Uterus (tissue), 3 donors: ENCODE measurements at regions not wholly inside any gene's neighbourhood (a gene's known extent, or its start where the extent isn't known, plus 50 kb on each side); places are given as distances from the start of the nearest gene placed in this dataset.

Experiments
- DNase-seq, 2 donors: peaks; one replicate each; pipeline ENCODE4 v3.0.0-alpha.2; 2019 to 2020
- H3K27ac ChIP-seq, 2 donors: fragments of 200-600 bp; sonication (generic); 1 replicate in 1 of 2; 2 replicates in 1 of 2; pipeline ENCODE4 v1.5.1; 2016 to 2018
- H3K27me3 ChIP-seq, 2 donors: fragments of 200-600 bp; sonication (generic); one replicate each; pipeline ENCODE4 v1.5.1; 2018 to 2019; ENCODE audit warnings: control low read depth in 1 of 2
- H3K36me3 ChIP-seq, 2 donors: fragments of 200-600 bp; sonication (generic); one replicate each; pipeline ENCODE4 v1.5.1; 2019; ENCODE audit warnings: control low read depth in 1 of 2
- H3K4me1 ChIP-seq, 2 donors: fragments of 200-600 bp; sonication (generic); one replicate each; pipeline ENCODE4 v1.5.1; 2018 to 2019; ENCODE audit warnings: control low read depth in 1 of 2
- H3K4me3 ChIP-seq, 2 donors: fragments of 200-600 bp; sonication (generic); 1 replicate in 1 of 2; 2 replicates in 1 of 2; pipeline ENCODE4 v1.5.1; 2018 to 2019; ENCODE audit warnings: mild to moderate bottlenecking in 1 of 2
- H3K9me3 ChIP-seq, 2 donors: fragments of 200-600 bp; sonication (generic); one replicate each; pipeline ENCODE4 v1.5.1; 2019; ENCODE audit warnings: control low read depth in 1 of 2
- CTCF ChIP-seq, 4 experiments: fragments of 200-600 bp in 2 of 4; fragments of 450-650 bp in 2 of 4; sonication (generic) in 2 of 4; IDR thresholded peaks; one replicate each; pipeline ENCODE4 v1.5.1; 2016 to 2019; ENCODE audit warnings: antibody characterized with exemption in 4 of 4, mild to moderate bottlenecking in 2 of 4, moderate library complexity in 1 of 4
- POLR2A ChIP-seq, 2 donors: fragments of 450-650 bp; IDR thresholded peaks; one replicate each; pipeline ENCODE4 v1.6.1; 2016; ENCODE audit warnings: antibody characterized with exemption in 2 of 2, mild to moderate bottlenecking in 1 of 2, moderate library complexity in 1 of 2
- intact Hi-C: fragments of 100-400 bp; cut with DNase I; formaldehyde crosslinking; loops from one replicate; pipeline ENCODE4 v1.15.1; 2023; ENCODE audit warnings: low total_unique reads
- donor health status: DM: yes; HTN: yes; CAD: no.

GRCh38 chr11:80798174-80798573, 1357.3 kb upstream of the TENM4 start:
- no peaks in the 10 kb centered on the region for H3K36me3 ChIP-seq

GRCh38 chr11:80783561-80783960, 1342.7 kb upstream of the TENM4 start:
- DNase-seq: no peak
- intact Hi-C loops: no loop called here
- no peaks in the 10 kb centered on the region for H3K9me3 ChIP-seq
- H3K27ac ChIP-seq: no peak overlapping the region
- H3K36me3 ChIP-seq: no peaks in the 10 kb centered on the region
- no peaks in the 10 kb centered on the region for H3K27me3 ChIP-seq
- no peak for TF ChIP-seq POLR2A (IDR thresholded peaks at IDR 0.05)
- no peak for TF ChIP-seq CTCF (IDR thresholded peaks at IDR 0.05)
- H3K4me1 ChIP-seq: no peaks in the 10 kb centered on the region
- H3K4me3 ChIP-seq: no peak overlapping the region

More at GRCh38 chr11:80798174-80798573, 1357.3 kb upstream of the TENM4 start:
- Histone ChIP-seq H3K4me3 (no peak overlapping the region), H3K27ac (no peak overlapping the region), H3K27me3 (no peaks in the 10 kb centered on the region), H3K9me3 (no peaks in the 10 kb centered on the region), H3K4me1 (no peaks in the 10 kb centered on the region)
- intact Hi-C loops: no loop called here
- no peak for DNase-seq
- TF ChIP-seq CTCF (IDR thresholded peaks at IDR 0.05) (no peak), POLR2A (IDR thresholded peaks at IDR 0.05) (no peak)

GRCh38 chr11:80782135-80782885, 1341.5 kb upstream of the TENM4 start:
- intact Hi-C loops: no loop called here
- Histone ChIP-seq H3K27ac (no peak overlapping the region), H3K9me3 (no peaks in the 10 kb centered on the region), H3K4me1 (no peaks in the 10 kb centered on the region), H3K4me3 (no peak overlapping the region), H3K36me3 (no peaks in the 10 kb centered on the region), H3K27me3 (no peaks in the 10 kb centered on the region)
- DNase-seq: no peak
- no peak for TF ChIP-seq POLR2A (IDR thresholded peaks at IDR 0.05)
- no peak for TF ChIP-seq CTCF (IDR thresholded peaks at IDR 0.05)

- no peak for DNase-seq
- Histone ChIP-seq H3K27ac (no peak overlapping the region), H3K9me3 (no peaks in the 10 kb centered on the region), H3K27me3 (no peaks in the 10 kb centered on the region), H3K36me3 (no peaks in the 10 kb centered on the region), H3K4me3 (no peak overlapping the region), H3K4me1 (no peaks in the 10 kb centered on the region)
- TF ChIP-seq CTCF (IDR thresholded peaks at IDR 0.05) (no peak), POLR2A (IDR thresholded peaks at IDR 0.05) (no peak)
- intact Hi-C loops: no loop called here
Observed at GRCh38 chr11:80779905-80780605, 1339.2 kb upstream of the TENM4 start.

GRCh38 chr11:80778941-80779340, 1338.1 kb upstream of the TENM4 start:
- H3K36me3 ChIP-seq: no peaks in the 10 kb centered on the region
- H3K27me3 ChIP-seq: no peaks in the 10 kb centered on the region
- no peaks in the 10 kb centered on the region for H3K9me3 ChIP-seq
- H3K4me3 ChIP-seq: no peak overlapping the region
- no peaks in the 10 kb centered on the region for H3K4me1 ChIP-seq
- TF ChIP-seq POLR2A (IDR thresholded peaks at IDR 0.05): no peak
- no peak for TF ChIP-seq CTCF (IDR thresholded peaks at IDR 0.05)
- no peak for DNase-seq
- intact Hi-C loops: no loop called here
- H3K27ac ChIP-seq: no peak overlapping the region
